Thyroid gland (tissue), 4 donors: ENCODE measurements at regions not wholly inside any gene's neighbourhood (a gene's known extent, or its start where the extent isn't known, plus 50 kb on each side); places are given as distances from the start of the nearest gene placed in this dataset.

ENCODE experiments used
- POLR2A ChIP-seq, 2 donors: fragments of 450-650 bp; IDR thresholded peaks; one replicate each; pipeline ENCODE4 v1.6.1; 2017; ENCODE audit warnings: antibody characterized with exemption in 2 of 2, mild to moderate bottlenecking in 2 of 2, moderate library complexity in 1 of 2
- TF ChIP-seq, protein P1 (sequence below), 6 experiments: fragments of 200-600 bp in 3 of 6; fragments of 450-650 bp in 3 of 6; sonication (generic) in 3 of 6; IDR thresholded peaks; one replicate each; pipeline ENCODE4 v1.5.1; 2016 to 2019; ENCODE audit warnings: antibody characterized with exemption in 6 of 6, mild to moderate bottlenecking in 2 of 6, inconsistent platforms in 1 of 6, moderate library complexity in 1 of 6

DNA sequence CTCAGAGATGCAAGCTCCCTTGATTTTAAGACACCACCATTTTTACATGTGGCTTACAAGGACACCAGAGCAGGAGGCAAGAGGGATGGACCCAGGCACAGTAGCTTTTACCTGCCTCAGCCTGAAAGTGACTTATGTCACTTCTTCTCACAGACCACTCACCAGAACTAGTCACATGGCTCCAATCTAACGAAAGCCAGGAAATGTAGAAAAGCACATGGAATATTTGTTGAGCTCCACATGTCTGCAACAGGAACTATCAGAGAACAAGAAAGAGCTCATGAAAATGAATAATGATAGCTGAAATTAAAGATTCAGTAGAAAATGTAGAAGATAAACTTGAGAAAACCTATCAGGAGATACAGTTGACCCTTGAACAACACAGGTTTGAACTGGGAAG lies 69.4 kb downstream of the ZNF648 start:
- no peak for TF ChIP-seq POLR2A (IDR thresholded peaks at IDR 0.05)
- TF ChIP-seq, protein P1, sequence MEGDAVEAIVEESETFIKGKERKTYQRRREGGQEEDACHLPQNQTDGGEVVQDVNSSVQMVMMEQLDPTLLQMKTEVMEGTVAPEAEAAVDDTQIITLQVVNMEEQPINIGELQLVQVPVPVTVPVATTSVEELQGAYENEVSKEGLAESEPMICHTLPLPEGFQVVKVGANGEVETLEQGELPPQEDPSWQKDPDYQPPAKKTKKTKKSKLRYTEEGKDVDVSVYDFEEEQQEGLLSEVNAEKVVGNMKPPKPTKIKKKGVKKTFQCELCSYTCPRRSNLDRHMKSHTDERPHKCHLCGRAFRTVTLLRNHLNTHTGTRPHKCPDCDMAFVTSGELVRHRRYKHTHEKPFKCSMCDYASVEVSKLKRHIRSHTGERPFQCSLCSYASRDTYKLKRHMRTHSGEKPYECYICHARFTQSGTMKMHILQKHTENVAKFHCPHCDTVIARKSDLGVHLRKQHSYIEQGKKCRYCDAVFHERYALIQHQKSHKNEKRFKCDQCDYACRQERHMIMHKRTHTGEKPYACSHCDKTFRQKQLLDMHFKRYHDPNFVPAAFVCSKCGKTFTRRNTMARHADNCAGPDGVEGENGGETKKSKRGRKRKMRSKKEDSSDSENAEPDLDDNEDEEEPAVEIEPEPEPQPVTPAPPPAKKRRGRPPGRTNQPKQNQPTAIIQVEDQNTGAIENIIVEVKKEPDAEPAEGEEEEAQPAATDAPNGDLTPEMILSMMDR (IDR thresholded peaks at IDR 0.05), result no peak
